Muscle layer of colon (tissue), 2 donors: ENCODE measurements at regions not wholly inside any gene's neighbourhood (a gene's known extent, or its start where the extent isn't known, plus 50 kb on each side); places are given as distances from the start of the nearest gene placed in this dataset.

Experiments
- H3K27ac ChIP-seq: one replicate; pipeline ENCODE4 v1.7.0; 2013; ENCODE audit warnings: low read depth, mild to moderate bottlenecking, low read length, moderate library complexity
- H3K27me3 ChIP-seq, 2 donors: one replicate each; pipeline ENCODE4 v1.7.0; 2013; ENCODE audit warnings: low read length in 2 of 2, mild to moderate bottlenecking in 2 of 2; ENCODE audit not compliant: insufficient read depth in 2 of 2, control insufficient read depth in 1 of 2
- H3K36me3 ChIP-seq: one replicate; pipeline ENCODE4 v1.7.0; 2013; ENCODE audit warnings: mild to moderate bottlenecking, low read length; ENCODE audit not compliant: insufficient read depth
- H3K4me1 ChIP-seq: one replicate; pipeline ENCODE4 v1.7.0; 2013; ENCODE audit warnings: mild to moderate bottlenecking, low read length; ENCODE audit not compliant: insufficient read depth
- H3K4me3 ChIP-seq, 2 donors: one replicate each; pipeline ENCODE4 v1.7.0; 2013; ENCODE audit warnings: low read length in 2 of 2, low read depth in 1 of 2, mild to moderate bottlenecking in 1 of 2, moderate library complexity in 1 of 2
- H3K9ac ChIP-seq: one replicate; pipeline ENCODE4 v1.7.0; 2013; ENCODE audit warnings: low read length
- H3K9me3 ChIP-seq: one replicate; pipeline ENCODE4 v1.7.0; 2013; ENCODE audit warnings: mild to moderate bottlenecking, low read length
- donor health status: abdominal sarcoma.
- donor health status: Adenocarcinoma of cecum.

DNA sequence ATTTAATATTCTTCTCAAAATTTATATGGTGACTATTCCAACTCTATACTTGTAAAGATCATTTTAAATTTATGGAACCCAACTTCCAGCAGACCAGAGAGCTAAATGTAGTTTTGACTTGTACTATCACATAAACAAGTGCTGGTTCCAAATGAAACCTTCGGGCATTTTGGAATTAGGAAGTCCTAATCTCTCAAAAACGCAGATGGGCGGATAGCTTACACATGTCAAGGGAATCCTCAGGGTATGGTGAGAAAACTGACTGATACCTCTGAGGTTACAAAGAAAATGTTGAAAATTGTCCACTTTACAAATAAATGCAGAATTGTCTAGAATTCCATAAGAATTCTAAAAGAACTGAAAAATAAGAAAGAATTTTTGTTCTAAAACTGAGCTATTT lies 224.1 kb downstream of the SS18 start:
- Histone ChIP-seq H3K36me3 (no peaks in the 10 kb centered on the region), H3K9ac (no peak overlapping the region), H3K27me3 (no peaks in the 10 kb centered on the region), H3K9me3 (no peaks in the 10 kb centered on the region), H3K4me3 (no peak overlapping the region), H3K4me1 (no peaks in the 10 kb centered on the region), H3K27ac (no peak overlapping the region)

DNA sequence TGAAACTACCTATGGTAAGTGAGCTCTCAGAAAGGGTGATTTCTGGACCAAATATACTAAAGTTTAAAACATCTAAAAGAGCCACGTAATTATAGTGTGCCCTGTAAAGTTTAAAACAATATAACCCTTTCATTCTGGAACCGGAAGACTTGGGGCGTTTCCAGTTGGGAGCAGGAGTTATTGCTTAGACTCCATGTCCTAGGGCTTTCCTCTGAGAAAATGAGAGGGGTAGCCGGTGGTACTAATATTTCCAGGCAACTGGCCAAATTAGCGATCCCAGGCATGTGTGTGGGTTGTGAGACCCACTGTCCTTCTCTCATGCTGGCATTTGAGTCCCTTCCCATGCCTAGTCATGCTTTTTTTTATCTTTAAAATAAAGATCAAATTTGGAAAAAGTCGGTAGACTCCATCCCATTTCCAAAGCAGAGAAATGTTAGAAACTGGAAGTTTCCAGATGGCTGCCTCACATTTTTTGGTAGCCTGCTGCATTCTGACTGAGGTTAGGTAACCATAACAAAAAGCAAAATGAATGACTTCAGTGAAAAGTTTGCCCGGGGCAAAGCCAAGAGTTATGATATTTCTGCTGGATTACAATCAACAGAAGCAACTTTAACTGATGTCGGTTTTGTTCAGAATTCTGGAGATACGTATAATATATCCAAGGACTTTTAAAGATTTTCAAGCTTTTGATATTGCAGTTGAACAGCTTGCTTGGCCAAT lies 227.4 kb downstream of the SS18 start:
- no peak overlapping the region for H3K27ac ChIP-seq
- no peaks in the 10 kb centered on the region for H3K36me3 ChIP-seq
- H3K9ac ChIP-seq = no peak overlapping the region
- no peaks in the 10 kb centered on the region for H3K27me3 ChIP-seq
- no peak overlapping the region for H3K4me3 ChIP-seq
- no peaks in the 10 kb centered on the region for H3K4me1 ChIP-seq
- H3K9me3 ChIP-seq = no peaks in the 10 kb centered on the region

DNA sequence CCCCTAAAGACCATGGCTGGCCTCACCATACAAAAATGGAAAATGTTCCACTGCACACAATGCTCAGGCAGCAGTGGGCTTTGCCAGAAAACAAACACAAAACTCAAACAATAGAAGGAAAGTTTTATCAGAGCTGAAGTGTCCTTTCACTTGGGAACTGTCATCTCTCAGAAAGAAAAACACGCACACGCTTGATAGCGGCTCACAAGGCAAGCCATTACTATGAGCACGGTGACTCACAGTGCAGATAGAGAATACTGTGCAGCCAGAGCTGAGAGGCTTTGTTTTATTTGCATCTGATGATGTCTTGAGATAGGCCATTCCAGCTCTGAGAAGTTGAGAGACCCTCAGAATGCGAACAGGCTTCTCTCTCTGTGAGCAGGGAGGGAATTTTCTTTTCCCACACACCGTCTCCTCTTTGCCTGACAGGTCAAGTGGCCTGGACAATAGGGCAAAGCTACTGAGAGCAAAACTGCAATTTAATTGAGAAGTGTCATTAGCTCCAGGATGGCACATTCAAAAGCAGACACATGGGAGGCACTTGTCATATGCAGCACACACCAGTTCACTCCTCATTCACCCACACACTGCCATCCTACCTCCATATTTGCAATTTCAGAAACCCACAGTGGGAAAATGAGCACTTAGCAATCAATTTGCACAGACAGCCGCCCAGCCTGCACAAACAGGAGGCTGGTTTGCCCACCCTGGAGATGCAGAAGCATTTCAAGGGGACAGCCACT lies 236.6 kb downstream of the SS18 start:
- no peaks in the 10 kb centered on the region for H3K27me3 ChIP-seq
- no peaks in the 10 kb centered on the region for H3K4me1 ChIP-seq
- H3K9me3 ChIP-seq = no peaks in the 10 kb centered on the region
- no peaks in the 10 kb centered on the region for H3K36me3 ChIP-seq
- no peak overlapping the region for H3K27ac ChIP-seq
- no peak overlapping the region for H3K9ac ChIP-seq
- H3K4me3 ChIP-seq = no peak overlapping the region

DNA sequence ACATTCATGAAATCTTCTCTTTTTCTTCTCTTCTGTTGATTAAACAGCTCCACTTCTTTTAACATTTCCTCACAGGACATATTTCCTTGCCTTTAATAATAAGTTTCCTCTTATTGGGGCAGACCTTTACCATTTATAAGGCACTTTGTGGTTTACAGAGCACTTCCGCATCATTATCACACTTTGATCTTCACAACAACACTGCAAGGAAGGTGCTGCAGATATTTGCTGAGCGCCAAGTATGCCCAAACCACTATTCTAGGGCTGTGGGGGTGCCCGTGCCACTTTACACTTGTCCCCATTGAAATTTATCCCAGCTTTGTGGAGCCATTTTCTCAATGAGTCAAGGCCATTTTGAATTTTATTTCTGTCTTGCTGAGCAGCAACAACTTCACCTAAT lies 246.6 kb downstream of the SS18 start:
- H3K36me3 ChIP-seq = no peaks in the 10 kb centered on the region
- H3K27me3 ChIP-seq = no peaks in the 10 kb centered on the region
- no peak overlapping the region for H3K4me3 ChIP-seq
- H3K9ac ChIP-seq = no peak overlapping the region
- H3K9me3 ChIP-seq = no peaks in the 10 kb centered on the region
- H3K27ac ChIP-seq = no peak overlapping the region
- H3K4me1 ChIP-seq = no peaks in the 10 kb centered on the region

DNA sequence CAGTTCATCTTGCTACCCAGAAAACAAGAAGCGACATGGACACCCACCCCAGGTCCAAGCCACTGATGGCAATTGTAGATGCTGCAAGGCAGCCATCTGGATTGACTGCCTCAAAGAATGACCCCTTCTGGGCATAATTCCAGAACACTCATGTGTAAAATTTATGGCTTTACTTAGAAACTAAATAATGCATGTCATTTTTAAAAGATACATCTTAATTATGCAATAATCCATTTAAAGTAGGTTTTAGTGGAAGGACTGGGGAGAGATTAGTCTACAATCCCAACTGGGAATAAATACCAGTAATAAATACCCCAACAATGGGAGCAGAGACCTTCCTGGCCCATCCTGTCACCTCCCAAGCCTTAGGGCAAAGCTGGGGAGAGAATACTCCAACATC lies 247.7 kb downstream of the SS18 start:
- Histone ChIP-seq H3K4me3 (no peak overlapping the region), H3K4me1 (no peaks in the 10 kb centered on the region), H3K27ac (no peak overlapping the region), H3K27me3 (no peaks in the 10 kb centered on the region), H3K9ac (no peak overlapping the region), H3K36me3 (no peaks in the 10 kb centered on the region), H3K9me3 (no peaks in the 10 kb centered on the region)

DNA sequence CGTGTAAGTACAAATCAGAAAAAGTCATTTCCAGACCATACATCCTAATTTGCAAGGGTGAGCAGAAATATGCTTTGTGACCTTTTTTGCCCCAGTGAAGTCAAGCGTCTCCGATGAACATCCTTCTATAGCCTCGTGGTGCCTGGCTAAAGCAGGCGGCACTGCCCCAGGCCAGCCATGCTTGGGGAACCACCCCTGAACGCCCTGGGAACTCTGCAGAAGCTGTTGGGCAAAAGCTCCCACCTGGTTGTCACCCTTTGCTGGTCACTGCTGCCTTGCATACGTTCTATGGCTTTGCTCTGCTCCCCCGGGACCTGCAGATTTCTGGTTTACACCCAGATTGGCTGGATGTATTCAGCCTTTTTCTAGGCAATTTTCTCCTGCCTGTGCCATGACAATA lies 256.4 kb downstream of the SS18 start:
- Histone ChIP-seq H3K36me3 (no peaks in the 10 kb centered on the region), H3K4me3 (no peak overlapping the region), H3K27ac (no peak overlapping the region), H3K9ac (no peak overlapping the region), H3K27me3 (no peaks in the 10 kb centered on the region), H3K9me3 (no peaks in the 10 kb centered on the region), H3K4me1 (no peaks in the 10 kb centered on the region)

DNA sequence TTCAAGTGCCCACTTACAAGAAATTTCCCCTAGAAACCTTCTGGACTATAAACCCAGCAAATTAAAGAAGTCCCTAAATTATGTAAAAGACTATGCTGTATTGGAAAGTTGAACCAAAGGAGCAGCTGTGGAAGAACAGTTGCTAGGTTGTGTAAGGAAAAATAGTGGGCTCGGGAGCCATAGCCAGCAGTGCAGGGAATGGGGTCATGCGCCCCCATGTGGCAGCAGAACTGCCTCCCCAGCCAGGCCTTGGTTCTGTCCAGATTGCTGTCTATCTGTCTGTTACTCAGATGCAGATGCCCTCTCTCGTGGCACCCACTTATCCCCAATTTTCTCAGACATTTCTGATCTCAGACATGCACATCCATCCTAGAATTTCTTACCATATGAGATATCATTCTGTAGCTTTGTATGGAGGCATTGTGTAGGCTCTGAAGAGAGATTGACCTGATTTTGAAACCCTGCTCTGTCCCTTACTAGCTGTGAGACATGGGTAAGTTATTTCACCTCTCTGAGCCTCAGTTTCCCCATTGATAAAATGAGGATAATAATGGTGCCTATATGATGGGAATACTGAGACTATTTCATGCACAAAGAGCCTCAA lies 258.3 kb downstream of the SS18 start:
- no peak overlapping the region for H3K4me3 ChIP-seq
- H3K9ac ChIP-seq = no peak overlapping the region
- H3K27me3 ChIP-seq = no peaks in the 10 kb centered on the region
- H3K4me1 ChIP-seq = no peaks in the 10 kb centered on the region
- H3K9me3 ChIP-seq = no peaks in the 10 kb centered on the region
- H3K36me3 ChIP-seq = no peaks in the 10 kb centered on the region
- no peak overlapping the region for H3K27ac ChIP-seq

DNA sequence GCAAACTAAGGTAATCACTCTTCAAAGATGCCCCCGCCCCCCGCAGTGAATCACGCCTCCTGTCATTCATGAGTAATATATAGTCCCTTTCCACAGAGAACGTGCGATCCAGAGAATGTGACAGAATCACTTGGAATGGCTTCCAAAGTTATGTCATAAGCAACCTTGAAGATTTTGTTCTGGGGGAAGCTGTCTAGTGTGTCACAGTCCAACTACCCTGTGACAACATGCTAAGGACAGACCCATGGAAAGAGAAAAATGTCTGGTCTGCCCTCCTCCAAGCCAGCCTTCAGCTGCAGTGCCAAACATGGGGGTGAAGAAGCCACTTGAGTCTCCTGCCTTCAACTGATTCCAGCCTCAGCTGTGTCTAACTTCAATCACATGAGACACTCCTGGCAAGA lies 259.1 kb downstream of the SS18 start:
- no peaks in the 10 kb centered on the region for H3K36me3 ChIP-seq
- H3K27me3 ChIP-seq = no peaks in the 10 kb centered on the region
- H3K4me1 ChIP-seq = no peaks in the 10 kb centered on the region
- no peak overlapping the region for H3K27ac ChIP-seq
- no peaks in the 10 kb centered on the region for H3K9me3 ChIP-seq
- no peak overlapping the region for H3K4me3 ChIP-seq
- no peak overlapping the region for H3K9ac ChIP-seq

DNA sequence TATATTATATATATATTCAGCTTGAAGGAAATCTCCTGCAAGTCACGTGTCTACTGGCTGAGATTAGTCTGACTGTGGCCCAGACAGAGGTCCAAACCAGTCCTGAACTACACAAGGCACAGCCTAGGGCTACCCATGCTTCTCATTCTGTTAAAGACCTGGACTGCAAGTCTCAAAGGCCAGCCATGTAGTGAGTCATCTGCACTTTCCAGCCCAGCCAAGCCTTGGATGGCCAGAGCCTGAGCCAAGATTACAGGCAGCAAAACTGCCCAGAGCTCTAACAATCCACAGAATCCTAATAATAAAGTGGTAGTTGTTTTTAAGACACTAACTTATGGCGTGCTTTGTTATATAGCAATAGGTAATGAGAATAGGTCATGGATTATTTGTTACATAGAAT lies 259.6 kb downstream of the SS18 start:
- Histone ChIP-seq H3K9me3 (no peaks in the 10 kb centered on the region), H3K4me1 (no peaks in the 10 kb centered on the region), H3K27ac (no peak overlapping the region), H3K4me3 (no peak overlapping the region), H3K36me3 (no peaks in the 10 kb centered on the region), H3K9ac (no peak overlapping the region), H3K27me3 (no peaks in the 10 kb centered on the region)

DNA sequence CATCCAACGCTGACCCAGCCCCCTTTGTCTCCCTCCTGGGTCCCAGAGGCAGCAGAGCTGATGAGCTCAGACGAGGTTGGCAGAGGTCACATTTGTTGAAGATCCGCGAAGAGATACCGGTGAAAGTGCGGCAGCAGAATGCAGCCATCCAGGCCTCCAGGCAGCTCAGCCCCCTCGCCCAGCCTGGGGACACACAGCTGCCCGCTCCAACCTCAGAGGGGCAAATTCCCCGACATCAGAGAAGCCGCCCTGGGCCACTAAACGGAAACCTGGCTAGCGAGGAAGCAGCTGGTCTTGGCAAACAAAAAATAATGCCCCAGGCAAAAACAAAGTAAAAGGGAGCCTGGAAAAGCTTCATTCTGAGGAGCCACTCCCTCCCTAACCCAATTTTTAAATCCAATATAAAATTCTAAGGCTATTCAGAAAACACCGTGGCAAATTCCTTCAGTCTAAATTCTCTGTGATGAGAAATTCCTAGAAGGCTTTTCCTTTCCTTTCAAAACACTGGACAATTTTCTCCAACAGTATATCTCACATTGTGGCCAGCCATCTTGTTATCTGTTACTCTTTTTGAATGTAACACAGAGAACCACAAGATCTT lies 262.4 kb downstream of the SS18 start:
- Histone ChIP-seq H3K36me3 (no peaks in the 10 kb centered on the region), H3K27me3 (no peaks in the 10 kb centered on the region), H3K4me1 (no peaks in the 10 kb centered on the region), H3K9ac (no peak overlapping the region), H3K4me3 (no peak overlapping the region), H3K9me3 (no peaks in the 10 kb centered on the region), H3K27ac (no peak overlapping the region)

DNA sequence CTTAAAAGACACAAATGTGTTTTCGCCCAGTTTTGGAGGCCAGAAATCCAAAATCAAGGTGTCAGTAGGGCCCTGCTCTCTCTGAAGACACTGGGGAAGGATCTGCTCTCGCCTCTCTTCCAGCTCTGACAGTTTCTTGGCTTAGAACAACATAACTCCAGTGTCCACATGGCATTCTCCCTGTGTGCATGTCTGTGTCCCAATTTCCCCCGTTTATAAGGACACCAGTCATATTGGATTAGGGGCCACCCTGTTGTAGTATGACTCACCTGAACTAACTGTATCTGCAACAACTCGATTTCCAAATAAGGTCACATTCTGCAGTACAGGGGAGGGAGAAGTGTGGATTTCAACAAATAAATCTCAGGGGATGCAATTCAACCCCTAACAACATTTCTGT lies 263.2 kb downstream of the SS18 start:
- Histone ChIP-seq H3K36me3 (no peaks in the 10 kb centered on the region), H3K9ac (no peak overlapping the region), H3K4me1 (no peaks in the 10 kb centered on the region), H3K9me3 (no peaks in the 10 kb centered on the region), H3K4me3 (no peak overlapping the region), H3K27ac (no peak overlapping the region), H3K27me3 (no peaks in the 10 kb centered on the region)
